Psoas muscle (tissue), 7 donors: ENCODE measurements at regions not wholly inside any gene's neighbourhood (a gene's known extent, or its start where the extent isn't known, plus 50 kb on each side); places are given as distances from the start of the nearest gene placed in this dataset.

ENCODE experiments used
- ATAC-seq, 4 donors: fragments of 200-7000 bp; cut with Tn5 transposase; one replicate each; pipeline ENCODE4 v1.9.1; 2020; ENCODE audit warnings: moderate library complexity in 3 of 4, mild to moderate bottlenecking in 2 of 4
- DNase-seq, 2 donors: peaks; one replicate each; pipeline ENCODE4 v3.0.0-alpha.2; 2020
- H3K27ac ChIP-seq: fragments of 200-600 bp; one replicate; pipeline ENCODE4 v1.8.0; 2022
- H3K27me3 ChIP-seq, 3 donors: fragments of 200-600 bp in 1 of 3; one replicate each; pipeline versions ENCODE4 v1.6.1 to v1.8.0; 2013 to 2022; ENCODE audit warnings: low read length in 2 of 3, mild to moderate bottlenecking in 2 of 3, moderate library complexity in 1 of 3; ENCODE audit not compliant: insufficient read depth in 3 of 3
- H3K36me3 ChIP-seq, 2 donors: fragments of 200-600 bp in 1 of 2; one replicate each; pipeline versions ENCODE4 v1.6.1 to v1.8.0; 2013 to 2022; ENCODE audit warnings: low read depth in 1 of 2, mild to moderate bottlenecking in 1 of 2, moderate library complexity in 1 of 2; ENCODE audit not compliant: insufficient read depth in 1 of 2
- H3K4me1 ChIP-seq: fragments of 200-600 bp; one replicate; pipeline ENCODE4 v1.8.0; 2022
- H3K4me3 ChIP-seq: fragments of 200-600 bp; one replicate; pipeline ENCODE4 v1.8.0; 2022; ENCODE audit warnings: mild to moderate bottlenecking
- H3K9me3 ChIP-seq: fragments of 200-600 bp; one replicate; pipeline ENCODE4 v1.8.0; 2022
- WGBS, 3 donors: extraction: QIAGEN DNeasy Blood & Tissue Kit; methylation state at CpG; one replicate each; pipeline versions ENCODE4 v1.1.6 to v1.1.7; 2013; 5-methylcytosine and 5-hydroxymethylcytosine counted together
- intact Hi-C, 2 donors: fragments of 100-400 bp; cut with DNase I; formaldehyde crosslinking; loops; one replicate each; pipeline versions ENCODE4 v1.11.0 to v1.14.2; 2022
- TF ChIP-seq, protein P1 (sequence below): fragments of 200-600 bp; IDR thresholded peaks from one replicate; pipeline ENCODE4 v1.8.0; 2022; ENCODE audit warnings: antibody characterized with exemption
- donor health status: healthy with polysubstance abuse.
- donor health status: DM: no; HTN: no; CAD: no; lungs with moderate emphysema.
- donor health status: Bipolar disorder and iron deficiency.
- donor health status: healthy.
- donor health status: DM: yes; HTN: yes; CAD: no.
- donor health status: DM: no; HTN: no; CAD: no.
- donor health status: DM: yes; HTN: yes; CAD: no.

DNA sequence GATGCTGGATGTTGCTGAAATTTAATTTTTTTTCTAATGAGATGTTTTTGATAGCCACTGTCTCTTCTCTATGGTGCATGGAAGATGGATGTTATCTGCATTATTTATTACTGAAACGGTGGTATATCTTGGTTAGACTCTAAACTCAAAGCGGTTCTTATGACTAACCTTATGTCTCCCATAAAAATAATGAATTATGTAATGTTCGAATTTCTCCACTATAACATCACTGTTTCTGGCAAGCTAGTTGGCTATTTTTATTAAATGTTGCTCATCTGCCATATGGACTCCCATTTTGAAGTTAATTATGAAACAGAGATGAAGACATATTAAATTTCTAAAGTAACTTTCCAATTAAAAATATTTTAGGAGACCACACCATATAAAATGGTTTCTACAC, 808.6 kb upstream of the ADGRL4 start:
- intact Hi-C loops = no loop called here
- ATAC-seq (no peak), DNase-seq (no peak)
- no peak overlapping the region for H3K4me3 ChIP-seq
- WGBS, 3 donors = 74 to 80% (median 79%) methylated on average over 3 of the region's 3 CpGs
- no peaks in the 10 kb centered on the region for H3K36me3 ChIP-seq
- H3K27me3 ChIP-seq = no peaks in the 10 kb centered on the region
- no peak overlapping the region for H3K27ac ChIP-seq
- no peaks in the 10 kb centered on the region for H3K4me1 ChIP-seq
- no peaks in the 10 kb centered on the region for H3K9me3 ChIP-seq
- TF ChIP-seq, protein P1, sequence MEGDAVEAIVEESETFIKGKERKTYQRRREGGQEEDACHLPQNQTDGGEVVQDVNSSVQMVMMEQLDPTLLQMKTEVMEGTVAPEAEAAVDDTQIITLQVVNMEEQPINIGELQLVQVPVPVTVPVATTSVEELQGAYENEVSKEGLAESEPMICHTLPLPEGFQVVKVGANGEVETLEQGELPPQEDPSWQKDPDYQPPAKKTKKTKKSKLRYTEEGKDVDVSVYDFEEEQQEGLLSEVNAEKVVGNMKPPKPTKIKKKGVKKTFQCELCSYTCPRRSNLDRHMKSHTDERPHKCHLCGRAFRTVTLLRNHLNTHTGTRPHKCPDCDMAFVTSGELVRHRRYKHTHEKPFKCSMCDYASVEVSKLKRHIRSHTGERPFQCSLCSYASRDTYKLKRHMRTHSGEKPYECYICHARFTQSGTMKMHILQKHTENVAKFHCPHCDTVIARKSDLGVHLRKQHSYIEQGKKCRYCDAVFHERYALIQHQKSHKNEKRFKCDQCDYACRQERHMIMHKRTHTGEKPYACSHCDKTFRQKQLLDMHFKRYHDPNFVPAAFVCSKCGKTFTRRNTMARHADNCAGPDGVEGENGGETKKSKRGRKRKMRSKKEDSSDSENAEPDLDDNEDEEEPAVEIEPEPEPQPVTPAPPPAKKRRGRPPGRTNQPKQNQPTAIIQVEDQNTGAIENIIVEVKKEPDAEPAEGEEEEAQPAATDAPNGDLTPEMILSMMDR = no peak

DNA sequence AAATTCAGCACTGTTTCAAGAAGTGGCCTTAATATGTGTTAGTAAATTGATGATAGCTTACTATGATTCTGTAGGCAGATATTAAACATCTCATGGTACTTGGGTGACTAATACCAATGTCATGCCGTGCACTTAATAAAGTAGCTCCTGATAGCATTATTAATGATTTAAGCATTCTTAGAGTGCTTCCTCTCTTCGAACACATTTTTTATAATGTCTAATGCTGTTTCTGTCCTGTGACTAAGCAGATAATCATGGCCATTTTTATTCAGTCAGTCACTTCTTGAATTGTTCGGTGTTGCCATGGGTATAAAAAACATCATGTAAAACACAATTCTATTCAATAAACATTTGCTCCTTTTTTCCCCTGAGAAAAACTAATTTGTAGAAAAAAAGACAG, 804.6 kb upstream of the ADGRL4 start:
- TF ChIP-seq, protein P1 = no peak
- no peaks in the 10 kb centered on the region for H3K27me3 ChIP-seq
- H3K9me3 ChIP-seq = no peaks in the 10 kb centered on the region
- H3K4me1 ChIP-seq = no peaks in the 10 kb centered on the region
- no peak overlapping the region for H3K4me3 ChIP-seq
- H3K36me3 ChIP-seq = no peaks in the 10 kb centered on the region
- H3K27ac ChIP-seq = no peak overlapping the region
- no peak for ATAC-seq
- DNase-seq = no peak
- WGBS, 3 donors = 51 to 56% (median 55%) methylated on average over 3 of the region's 3 CpGs
- intact Hi-C loops = no loop called here

DNA sequence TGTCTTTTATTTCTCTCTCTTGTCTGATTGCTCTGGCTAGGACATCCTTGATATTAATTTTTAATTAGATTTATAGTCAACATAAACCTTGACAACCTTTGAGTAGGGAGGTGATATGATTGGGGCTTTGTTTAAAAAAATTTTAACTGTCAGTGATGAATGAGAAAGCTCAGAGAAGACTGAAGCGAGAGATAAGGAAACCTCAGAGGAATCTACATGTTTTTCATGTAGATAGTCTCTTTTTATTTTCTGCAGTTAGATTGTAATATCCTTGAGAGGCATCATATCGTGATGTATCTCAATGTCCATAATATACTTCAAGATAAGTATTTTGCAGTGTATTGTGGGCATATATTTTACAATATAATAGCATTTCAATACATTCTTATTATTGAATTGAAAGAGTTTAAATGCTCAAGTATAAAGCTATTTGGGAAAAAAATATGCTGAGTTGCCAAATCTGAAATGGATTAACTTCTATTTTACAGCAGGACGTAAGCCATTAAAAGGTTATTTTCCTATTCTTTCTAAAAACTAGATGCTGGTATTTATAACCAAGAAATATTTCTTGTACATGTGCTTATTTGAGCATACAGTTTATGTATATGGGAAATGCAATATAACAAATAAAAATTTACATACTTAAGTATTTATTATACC, 802.4 kb upstream of the ADGRL4 start:
- Histone ChIP-seq H3K4me3 (no peak overlapping the region), H3K4me1 (no peaks in the 10 kb centered on the region), H3K36me3 (no peaks in the 10 kb centered on the region), H3K9me3 (no peaks in the 10 kb centered on the region), H3K27ac (no peak overlapping the region), H3K27me3 (no peaks in the 10 kb centered on the region)
- TF ChIP-seq, protein P1 = no peak
- intact Hi-C loops = no loop called here
- ATAC-seq (no peak), DNase-seq (no peak)
- 84 to 88% (median 87%) methylated on average over 3 of the region's 3 CpGs for WGBS, 3 donors

DNA sequence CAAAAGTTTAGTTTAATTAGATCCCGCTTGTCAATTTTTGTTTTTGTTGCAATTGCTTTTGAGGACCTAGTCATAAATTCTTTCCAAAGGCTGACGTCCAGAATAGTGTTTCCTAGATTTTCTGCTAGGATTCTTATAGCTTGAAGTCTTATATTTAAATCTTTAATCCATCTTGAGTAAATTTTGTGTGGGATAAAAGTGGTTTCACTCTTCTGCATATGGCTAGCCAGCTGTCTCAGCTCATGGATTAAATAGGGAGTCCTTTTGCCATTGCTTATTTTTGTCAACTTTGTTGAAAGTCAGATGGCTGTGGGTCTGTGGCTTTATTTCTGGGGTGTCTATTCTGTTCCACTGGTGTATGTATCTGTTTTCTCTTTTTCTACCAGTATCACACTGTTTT, 801.3 kb upstream of the ADGRL4 start:
- TF ChIP-seq, protein P1 = no peak
- DNase-seq (no peak), ATAC-seq (no peak)
- no peaks in the 10 kb centered on the region for H3K4me1 ChIP-seq
- WGBS, 3 donors = 69 to 76% (median 69%) methylated on average over 2 of the region's 2 CpGs
- no peaks in the 10 kb centered on the region for H3K36me3 ChIP-seq
- intact Hi-C loops = no loop called here
- no peaks in the 10 kb centered on the region for H3K9me3 ChIP-seq
- no peak overlapping the region for H3K4me3 ChIP-seq
- no peak overlapping the region for H3K27ac ChIP-seq
- H3K27me3 ChIP-seq = no peaks in the 10 kb centered on the region

DNA sequence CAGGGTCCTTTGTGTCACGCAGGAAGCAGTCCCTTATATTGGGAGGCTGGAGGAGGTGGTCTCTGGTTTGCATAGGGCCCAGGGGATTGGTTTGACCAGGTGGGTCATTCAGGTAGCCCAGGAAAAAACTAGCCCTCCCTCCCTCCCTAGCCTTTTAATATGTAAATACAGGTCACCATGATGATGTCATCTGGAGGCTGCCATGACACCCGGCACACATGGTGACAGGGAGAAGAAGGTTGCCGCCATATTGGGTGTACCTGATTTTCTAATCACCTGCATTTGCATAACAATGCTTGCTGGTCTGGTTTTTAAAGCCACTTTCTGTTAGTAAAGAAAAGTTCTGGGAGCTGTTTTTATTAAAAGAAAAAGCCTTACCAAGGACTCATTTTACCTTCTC, 791.0 kb upstream of the ADGRL4 start:
- no peaks in the 10 kb centered on the region for H3K36me3 ChIP-seq
- H3K9me3 ChIP-seq = peaks cover 8% of the 10 kb centered on the region
- intact Hi-C loops = no loop called here
- WGBS, 3 donors = 94 to 96% (median 95%) methylated on average over 3 of the region's 3 CpGs
- no peaks in the 10 kb centered on the region for H3K27me3 ChIP-seq
- TF ChIP-seq, protein P1 = no peak
- H3K27ac ChIP-seq = no peak overlapping the region
- DNase-seq (no peak), ATAC-seq (no peak)
- H3K4me1 ChIP-seq = no peaks in the 10 kb centered on the region
- H3K4me3 ChIP-seq = no peak overlapping the region
